ENCODE measurements at regions not wholly inside any gene's neighbourhood (a gene's known extent, or its start where the extent isn't known, plus 50 kb on each side); places are given as distances from the start of the nearest gene placed in this dataset.
"Not testable (repeated sequence)": the region's sequence is repeated elsewhere in the genome, so short reads cannot be mapped to it uniquely, and the experiment has no call there.

DNA sequence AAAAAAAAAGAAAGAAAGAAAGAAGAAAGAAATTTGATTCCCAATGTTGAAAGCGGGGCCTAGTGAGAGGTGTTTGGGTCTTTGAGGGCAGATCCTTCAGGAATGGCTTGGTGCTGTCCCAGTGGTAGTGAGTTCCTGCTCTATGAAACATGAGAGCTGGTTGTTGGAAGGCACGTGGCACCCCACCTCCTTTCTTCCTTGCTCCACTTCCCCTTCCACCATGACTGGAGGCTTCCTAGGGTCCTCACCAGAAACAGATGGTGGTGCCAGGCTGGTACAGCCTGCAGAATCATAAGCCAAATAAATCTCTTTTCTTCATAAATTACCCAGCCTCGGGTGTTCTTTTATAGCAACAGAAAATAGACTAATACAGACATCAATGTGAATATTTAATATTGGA, 147.3 kb upstream of the KCNJ18 start:
- WGBS, 5 donors = 56 to 68% (median 67%) methylated on average over 3 of the region's 3 CpGs
- Histone ChIP-seq H3K27ac (no peak overlapping the region), H3K27me3 (replicated peaks in 1 of 7) (peaks cover 0 to under 1% (median 0%) of the 10 kb centered on the region in 7 donors), H3K4me1 (peaks cover 0 to 39% (median 15%) of the 10 kb centered on the region in 6 donors), H3K4me3 (no peak overlapping the region), H3K36me3 (peaks cover 0 to 26% (median 0%) of the 10 kb centered on the region in 6 donors), H3K9me3 (no peaks in the 10 kb centered on the region)
- TF ChIP-seq, protein P1, sequence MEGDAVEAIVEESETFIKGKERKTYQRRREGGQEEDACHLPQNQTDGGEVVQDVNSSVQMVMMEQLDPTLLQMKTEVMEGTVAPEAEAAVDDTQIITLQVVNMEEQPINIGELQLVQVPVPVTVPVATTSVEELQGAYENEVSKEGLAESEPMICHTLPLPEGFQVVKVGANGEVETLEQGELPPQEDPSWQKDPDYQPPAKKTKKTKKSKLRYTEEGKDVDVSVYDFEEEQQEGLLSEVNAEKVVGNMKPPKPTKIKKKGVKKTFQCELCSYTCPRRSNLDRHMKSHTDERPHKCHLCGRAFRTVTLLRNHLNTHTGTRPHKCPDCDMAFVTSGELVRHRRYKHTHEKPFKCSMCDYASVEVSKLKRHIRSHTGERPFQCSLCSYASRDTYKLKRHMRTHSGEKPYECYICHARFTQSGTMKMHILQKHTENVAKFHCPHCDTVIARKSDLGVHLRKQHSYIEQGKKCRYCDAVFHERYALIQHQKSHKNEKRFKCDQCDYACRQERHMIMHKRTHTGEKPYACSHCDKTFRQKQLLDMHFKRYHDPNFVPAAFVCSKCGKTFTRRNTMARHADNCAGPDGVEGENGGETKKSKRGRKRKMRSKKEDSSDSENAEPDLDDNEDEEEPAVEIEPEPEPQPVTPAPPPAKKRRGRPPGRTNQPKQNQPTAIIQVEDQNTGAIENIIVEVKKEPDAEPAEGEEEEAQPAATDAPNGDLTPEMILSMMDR (IDR thresholded peaks at IDR 0.05 in 8 of 11, conservative IDR thresholded peaks at IDR 0.05 in 3 of 11) = no peak
- TF ChIP-seq POLR2A (IDR thresholded peaks at IDR 0.05) (no peak), POLR2AphosphoS5 (IDR thresholded peaks at IDR 0.05) (no peak)
- intact Hi-C loops (cut with DNase I; ENCODE audit: low total_unique reads) = no loop called here
- no peak for DNase-seq

DNA sequence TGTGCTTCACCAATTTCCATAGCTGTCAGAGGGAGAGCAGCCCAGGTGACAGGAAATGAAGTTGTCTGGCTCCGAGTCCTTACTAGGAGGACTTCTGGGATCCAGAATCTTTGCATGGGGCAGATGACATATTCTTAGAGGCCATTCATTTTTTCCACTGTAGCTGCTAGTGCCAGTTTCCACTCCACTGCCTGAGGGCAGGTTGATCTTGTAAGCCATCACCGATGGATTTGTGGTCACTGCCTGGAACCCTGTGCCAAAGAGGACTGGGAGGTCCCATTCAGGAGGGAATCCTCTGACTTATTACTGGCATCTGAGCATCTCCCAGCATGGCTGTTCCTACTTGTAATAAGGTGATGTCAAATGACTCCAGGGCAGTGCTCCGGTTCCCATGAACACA, 144.1 kb upstream of the KCNJ18 start:
- 91 to 93% (median 92%) methylated on average over 3 of the region's 3 CpGs for WGBS, 5 donors

DNA sequence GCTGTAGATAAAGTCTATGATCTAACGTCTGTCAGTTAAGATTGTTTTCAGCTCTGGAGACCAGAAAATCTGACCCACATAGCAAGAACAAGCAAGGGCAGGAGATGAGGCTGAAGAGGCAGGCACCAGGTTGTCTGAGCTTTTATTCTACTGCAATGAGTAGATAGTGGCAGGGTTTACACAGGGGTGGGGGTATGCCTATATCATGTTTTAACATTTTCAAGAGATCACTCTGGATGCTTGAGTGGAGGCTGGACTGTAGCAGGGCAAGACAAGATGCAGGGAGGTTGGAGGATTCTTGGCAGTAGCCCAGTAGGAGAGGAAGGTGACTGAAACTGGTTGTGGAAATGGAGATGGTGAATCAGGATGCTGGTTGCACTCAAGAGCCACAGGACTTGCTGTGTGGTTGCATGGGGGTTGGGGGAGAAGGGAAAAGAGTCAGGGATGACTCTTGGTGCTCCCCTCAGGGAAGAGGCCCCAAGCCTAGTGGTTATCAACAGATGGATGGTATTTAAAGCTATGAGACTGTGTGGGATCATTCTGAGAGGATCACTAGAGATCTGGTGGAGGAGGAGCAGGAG, 143.1 kb upstream of the KCNJ18 start:
- TF ChIP-seq POLR2A (IDR thresholded peaks at IDR 0.05) = no peak
- TF ChIP-seq, protein P1 (IDR thresholded peaks at IDR 0.05 in 8 of 11, conservative IDR thresholded peaks at IDR 0.05 in 3 of 11) = no peak
- no peak for TF ChIP-seq POLR2AphosphoS5 (IDR thresholded peaks at IDR 0.05)
- intact Hi-C loops (cut with DNase I; ENCODE audit: low total_unique reads) = no loop called here
- no peak for DNase-seq
- Histone ChIP-seq H3K4me3 (no peak overlapping the region), H3K4me1 (peaks cover 9 to 43% (median 27%) of the 10 kb centered on the region in 6 donors), H3K27ac (no peak overlapping the region), H3K27me3 (replicated peaks in 1 of 7) (peaks cover 0 to 28% (median 0%) of the 10 kb centered on the region in 7 donors), H3K9me3 (peaks cover 0 to 6% (median 4%) of the 10 kb centered on the region in 8 donors), H3K36me3 (peaks cover 0 to 8% (median 0%) of the 10 kb centered on the region in 6 donors)
- WGBS, 5 donors = 74 to 91% (median 87%) methylated on average over 1 of the region's 1 CpG

More for the DNA sequence above, 144.1 kb upstream of the KCNJ18 start:
- H3K36me3 ChIP-seq = peaks cover 0 to 12% (median 0%) of the 10 kb centered on the region in 6 donors
- TF ChIP-seq, protein P1 (IDR thresholded peaks at IDR 0.05 in 8 of 11, conservative IDR thresholded peaks at IDR 0.05 in 3 of 11) = no peak
- TF ChIP-seq POLR2AphosphoS5 (IDR thresholded peaks at IDR 0.05) (no peak), POLR2A (IDR thresholded peaks at IDR 0.05) (no peak)
- DNase-seq = no peak
- H3K4me3 ChIP-seq = peak overlapping the region in 1 of 8 donors; percentile 5
- intact Hi-C loops (cut with DNase I; ENCODE audit: low total_unique reads) = no loop called here
- peaks cover 0 to 21% (median 0%) of the 10 kb centered on the region in 7 donors for H3K27me3 ChIP-seq (replicated peaks in 1 of 7)
- H3K4me1 ChIP-seq = peaks cover 9 to 43% (median 27%) of the 10 kb centered on the region in 6 donors
- no peak overlapping the region for H3K27ac ChIP-seq
- no peaks in the 10 kb centered on the region for H3K9me3 ChIP-seq

DNA sequence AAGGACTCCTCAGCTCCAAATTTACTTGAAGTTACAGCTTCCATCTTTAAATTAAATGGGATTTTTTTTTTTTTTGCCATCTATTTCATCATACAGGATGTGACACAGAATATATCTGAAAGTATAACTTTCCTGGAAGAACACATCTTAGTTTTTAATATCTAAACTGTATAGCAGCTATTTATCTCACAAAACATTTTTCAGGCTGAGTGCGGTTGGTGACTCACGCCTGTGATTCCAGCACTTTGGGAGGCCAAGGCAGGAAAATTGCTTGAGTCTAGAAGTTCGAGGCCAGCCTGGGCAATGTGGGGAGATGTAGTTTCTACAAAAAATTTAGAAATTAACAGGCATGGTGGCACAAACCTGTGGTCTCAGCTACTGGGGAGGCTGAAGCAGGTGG, 142.3 kb upstream of the KCNJ18 start:
- H3K27me3 ChIP-seq (replicated peaks in 1 of 7) = peaks cover 0 to 28% (median 0%) of the 10 kb centered on the region in 7 donors
- DNase-seq; intact Hi-C loops (cut with DNase I; ENCODE audit: low total_unique reads); H3K36me3 ChIP-seq; H3K27ac ChIP-seq: not testable (repeated sequence)
- H3K9me3 ChIP-seq = peaks cover 0 to 13% (median 11%) of the 10 kb centered on the region in 8 donors
- H3K4me1 ChIP-seq = peaks cover 9 to 43% (median 27%) of the 10 kb centered on the region in 6 donors
- WGBS, 5 donors = 88 to 95% (median 90%) methylated on average over 3 of the region's 3 CpGs
- peak overlapping the region in 1 of 8 donors; percentile 93 for H3K4me3 ChIP-seq
